ENCODE measurements at regions not wholly inside any gene's neighbourhood (a gene's known extent, or its start where the extent isn't known, plus 50 kb on each side); places are given as distances from the start of the nearest gene placed in this dataset.

DNA sequence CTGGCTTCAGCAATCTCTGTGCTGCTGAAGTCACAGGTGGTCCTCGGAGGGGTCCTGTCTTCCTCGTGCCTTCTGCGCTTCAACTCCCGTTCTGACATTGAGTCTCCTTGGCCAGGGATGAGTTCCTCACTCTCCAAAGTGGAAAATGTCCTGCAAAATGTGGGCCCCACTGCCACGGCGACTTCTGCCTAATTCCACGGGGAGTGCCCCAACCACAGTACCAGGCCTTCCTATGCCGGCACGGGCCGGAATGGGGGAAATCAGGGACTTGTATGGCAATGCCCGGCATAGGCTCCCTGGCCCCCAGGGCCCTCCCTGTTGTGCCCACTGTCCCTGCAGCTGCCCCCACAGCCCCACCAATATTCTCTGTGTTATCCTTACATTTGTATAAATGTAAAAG, 420.5 kb downstream of the TCERG1L start:
- H3K4me3 ChIP-seq (ENCODE audit: low read depth, low read length), result no peak overlapping the region
- no peak for DNase-seq (ENCODE audit: low read depth)
- TF ChIP-seq, protein P1, sequence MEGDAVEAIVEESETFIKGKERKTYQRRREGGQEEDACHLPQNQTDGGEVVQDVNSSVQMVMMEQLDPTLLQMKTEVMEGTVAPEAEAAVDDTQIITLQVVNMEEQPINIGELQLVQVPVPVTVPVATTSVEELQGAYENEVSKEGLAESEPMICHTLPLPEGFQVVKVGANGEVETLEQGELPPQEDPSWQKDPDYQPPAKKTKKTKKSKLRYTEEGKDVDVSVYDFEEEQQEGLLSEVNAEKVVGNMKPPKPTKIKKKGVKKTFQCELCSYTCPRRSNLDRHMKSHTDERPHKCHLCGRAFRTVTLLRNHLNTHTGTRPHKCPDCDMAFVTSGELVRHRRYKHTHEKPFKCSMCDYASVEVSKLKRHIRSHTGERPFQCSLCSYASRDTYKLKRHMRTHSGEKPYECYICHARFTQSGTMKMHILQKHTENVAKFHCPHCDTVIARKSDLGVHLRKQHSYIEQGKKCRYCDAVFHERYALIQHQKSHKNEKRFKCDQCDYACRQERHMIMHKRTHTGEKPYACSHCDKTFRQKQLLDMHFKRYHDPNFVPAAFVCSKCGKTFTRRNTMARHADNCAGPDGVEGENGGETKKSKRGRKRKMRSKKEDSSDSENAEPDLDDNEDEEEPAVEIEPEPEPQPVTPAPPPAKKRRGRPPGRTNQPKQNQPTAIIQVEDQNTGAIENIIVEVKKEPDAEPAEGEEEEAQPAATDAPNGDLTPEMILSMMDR (conservative IDR thresholded peaks at IDR 0.05; ENCODE audit: low read depth, low read length), result no peak

DNA sequence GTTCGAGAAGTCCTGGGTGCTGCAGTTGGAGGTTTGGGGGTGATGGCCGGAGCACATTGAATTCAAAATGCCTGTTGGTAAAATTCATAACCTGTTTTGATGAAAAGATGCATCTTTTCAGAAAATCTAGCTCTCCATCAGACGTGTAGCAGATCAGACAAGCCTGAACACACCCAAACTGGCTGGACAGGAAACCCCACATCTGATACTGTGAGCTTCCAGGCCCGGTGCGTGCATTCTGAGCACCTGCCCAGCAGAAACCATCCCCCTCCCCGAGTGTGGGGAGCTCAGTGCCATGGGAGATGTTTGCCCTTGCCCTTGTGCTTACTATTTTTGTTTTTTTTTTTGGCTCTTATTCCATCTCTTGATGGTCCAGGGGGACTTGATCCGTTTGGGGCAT, 417.1 kb downstream of the TCERG1L start:
- TF ChIP-seq, protein P1 (conservative IDR thresholded peaks at IDR 0.05; ENCODE audit: low read depth, low read length), result no peak
- no peak overlapping the region for H3K4me3 ChIP-seq (ENCODE audit: low read depth, low read length)
- no peak for DNase-seq (ENCODE audit: low read depth)

DNA sequence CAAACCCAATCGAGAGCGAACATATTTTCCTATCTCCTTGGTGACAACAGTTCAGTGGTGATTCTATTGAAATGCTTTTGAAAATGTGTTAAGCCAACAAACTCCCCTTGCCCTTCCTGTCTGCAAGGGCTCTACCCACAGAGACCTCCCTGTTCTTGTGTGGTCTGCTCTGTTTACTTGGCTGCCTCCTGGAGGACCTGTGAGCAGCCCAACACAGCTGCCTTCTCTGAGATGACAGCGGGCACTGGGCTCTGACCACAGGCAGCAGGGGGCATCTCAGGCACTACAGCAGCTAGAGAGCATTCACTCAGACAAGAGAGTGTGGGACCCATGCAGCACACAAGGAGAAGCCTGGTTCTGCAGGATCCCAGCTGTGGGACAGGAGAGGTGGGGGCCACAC, 416.4 kb downstream of the TCERG1L start:
- no peak overlapping the region for H3K4me3 ChIP-seq (ENCODE audit: low read depth, low read length)
- TF ChIP-seq, protein P1 (conservative IDR thresholded peaks at IDR 0.05; ENCODE audit: low read depth, low read length), result no peak
- DNase-seq (ENCODE audit: low read depth), result no peak

DNA sequence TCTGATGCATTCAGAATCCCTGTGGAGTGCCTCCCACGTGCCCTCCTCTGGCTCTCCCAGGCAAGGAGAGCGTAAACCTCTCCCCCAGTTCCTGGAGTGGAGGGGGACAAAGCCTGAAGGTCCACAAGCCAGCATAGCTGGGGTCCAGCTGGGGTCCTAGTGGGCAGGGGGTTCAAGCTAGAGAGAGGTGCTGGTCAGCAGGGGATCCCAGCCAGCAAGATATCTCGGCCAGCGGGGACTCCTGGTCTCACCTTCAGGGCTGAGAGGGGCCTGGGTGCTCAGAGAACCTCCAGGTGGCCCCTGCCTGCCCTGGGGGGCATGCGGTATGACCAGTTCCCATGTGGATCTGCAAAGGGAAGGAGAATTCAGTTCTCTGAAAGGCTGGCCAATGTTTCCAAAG, 413.7 kb downstream of the TCERG1L start:
- TF ChIP-seq, protein P1 (conservative IDR thresholded peaks at IDR 0.05; ENCODE audit: low read depth, low read length), result no peak
- no peak for DNase-seq (ENCODE audit: low read depth)
- no peak overlapping the region for H3K4me3 ChIP-seq (ENCODE audit: low read depth, low read length)

DNA sequence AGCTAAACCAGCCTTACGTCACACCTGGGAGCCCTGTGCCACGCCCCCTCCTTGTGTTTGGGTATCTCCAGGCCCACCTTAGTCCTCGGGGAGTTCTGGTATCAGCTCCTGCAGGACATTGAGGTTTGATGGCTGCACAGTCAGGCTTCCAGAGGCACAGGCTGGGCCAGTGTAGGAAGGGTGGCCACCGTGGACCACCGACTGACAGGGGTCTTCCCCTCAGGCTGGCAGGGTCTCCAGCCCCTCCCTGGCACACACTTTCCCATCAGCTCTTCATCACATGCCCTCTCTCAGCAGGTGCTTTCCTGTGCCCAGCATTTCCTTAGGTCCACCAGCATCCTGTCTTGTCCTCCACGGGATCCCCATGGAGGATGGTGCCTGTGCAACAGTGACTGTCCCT, 413.1 kb downstream of the TCERG1L start:
- H3K4me3 ChIP-seq (ENCODE audit: low read depth, low read length), result no peak overlapping the region
- no peak for DNase-seq (ENCODE audit: low read depth)
- TF ChIP-seq, protein P1 (conservative IDR thresholded peaks at IDR 0.05; ENCODE audit: low read depth, low read length), result no peak

DNA sequence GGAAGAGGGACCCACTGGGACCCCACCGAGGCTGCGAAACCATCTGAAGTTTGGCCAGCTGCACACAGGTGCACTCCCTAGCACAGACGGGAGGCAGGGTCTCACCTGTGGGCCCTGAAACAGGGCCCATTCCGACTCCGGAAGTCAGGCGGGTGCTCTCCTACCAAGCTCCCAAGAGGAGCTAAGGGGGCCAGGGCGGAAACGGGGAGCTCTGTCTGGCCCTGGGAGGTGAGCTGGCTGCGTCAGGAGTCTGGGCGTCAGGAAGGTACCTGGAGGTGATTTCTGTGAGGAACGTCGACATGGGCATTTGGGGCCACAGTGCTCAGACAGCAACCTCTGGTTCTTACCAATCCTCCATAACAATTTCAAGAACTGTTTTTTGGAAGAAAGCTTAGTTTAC, 411.7 kb downstream of the TCERG1L start:
- DNase-seq (ENCODE audit: low read depth), result no peak
- TF ChIP-seq, protein P1 (conservative IDR thresholded peaks at IDR 0.05; ENCODE audit: low read depth, low read length), result no peak
- no peak overlapping the region for H3K4me3 ChIP-seq (ENCODE audit: low read depth, low read length)

DNA sequence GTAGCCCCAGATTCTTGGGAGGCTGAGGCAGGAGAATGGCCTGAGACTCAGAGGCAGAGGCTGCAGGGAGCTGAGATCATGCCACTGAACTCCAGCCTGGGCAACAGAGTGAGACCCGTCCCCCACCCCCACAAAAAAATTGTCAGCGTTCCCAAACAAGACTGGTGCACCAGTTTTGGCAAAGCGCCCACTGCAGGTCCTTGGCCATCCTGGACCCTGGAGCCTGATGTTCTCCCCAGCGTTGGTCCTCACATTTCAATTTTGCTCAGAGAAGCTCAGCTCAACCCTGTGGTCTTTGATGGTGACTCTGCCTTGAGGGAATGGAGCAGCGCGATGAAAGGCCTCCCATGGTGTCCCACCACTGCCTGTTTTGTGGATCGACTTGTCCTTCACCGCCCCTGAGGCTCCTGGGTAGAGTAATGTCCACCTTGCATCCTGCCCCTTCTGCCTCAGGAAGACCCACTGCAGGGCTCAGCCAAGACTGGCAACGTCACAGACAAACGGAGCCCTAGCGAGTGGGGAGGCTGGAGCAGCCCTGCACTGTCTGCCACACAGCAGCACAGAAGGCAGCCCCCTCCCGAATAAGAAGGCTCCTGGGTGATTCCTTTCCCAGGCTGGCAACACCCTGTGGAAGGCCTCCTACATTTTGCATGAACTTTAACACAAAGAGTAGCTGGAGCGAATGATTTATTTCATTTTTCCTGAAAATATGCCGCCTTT, 410.9 kb downstream of the TCERG1L start:
- TF ChIP-seq, protein P1 (conservative IDR thresholded peaks at IDR 0.05; ENCODE audit: low read depth, low read length), result no peak
- H3K4me3 ChIP-seq (ENCODE audit: low read depth, low read length), result no peak overlapping the region
- no peak for DNase-seq (ENCODE audit: low read depth)

All from epithelial cell of proximal tubule (primary cell).